ENCODE measurements at regions not wholly inside any gene's neighbourhood (a gene's known extent, or its start where the extent isn't known, plus 50 kb on each side); places are given as distances from the start of the nearest gene placed in this dataset.

GRCh38 chr16:85390511-85391174 lies 222.5 kb upstream of the GSE1 start:
- peak; percentile 61 for DNase-seq (ENCODE audit: low read depth)

DNA sequence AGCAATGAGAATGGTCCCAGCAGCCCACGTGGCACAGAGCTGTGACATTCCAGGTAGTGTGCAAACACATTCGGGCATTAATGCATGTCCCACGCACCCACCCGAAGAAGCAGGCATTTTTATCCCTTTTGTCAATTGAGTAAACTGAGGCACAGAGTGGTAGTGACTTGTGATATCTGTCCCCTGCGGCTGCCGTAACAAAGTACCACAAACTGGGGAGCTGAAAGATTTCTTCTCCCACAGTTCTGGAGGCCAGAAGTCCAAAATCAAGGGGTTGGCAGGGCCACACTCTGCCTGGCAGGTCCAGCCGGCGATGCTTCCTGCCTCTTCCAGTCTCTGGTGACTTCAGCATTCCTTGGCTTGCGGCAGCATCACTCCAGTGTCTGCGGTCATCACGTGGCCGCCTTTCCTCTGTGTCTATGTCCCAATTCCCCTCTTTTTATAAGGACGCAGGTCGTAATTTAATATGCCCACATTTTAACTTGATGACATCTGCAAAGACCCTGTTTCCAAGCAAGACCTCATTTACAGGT lies 221.9 kb upstream of the GSE1 start:
- no peak for DNase-seq (ENCODE audit: low read depth)

DNA sequence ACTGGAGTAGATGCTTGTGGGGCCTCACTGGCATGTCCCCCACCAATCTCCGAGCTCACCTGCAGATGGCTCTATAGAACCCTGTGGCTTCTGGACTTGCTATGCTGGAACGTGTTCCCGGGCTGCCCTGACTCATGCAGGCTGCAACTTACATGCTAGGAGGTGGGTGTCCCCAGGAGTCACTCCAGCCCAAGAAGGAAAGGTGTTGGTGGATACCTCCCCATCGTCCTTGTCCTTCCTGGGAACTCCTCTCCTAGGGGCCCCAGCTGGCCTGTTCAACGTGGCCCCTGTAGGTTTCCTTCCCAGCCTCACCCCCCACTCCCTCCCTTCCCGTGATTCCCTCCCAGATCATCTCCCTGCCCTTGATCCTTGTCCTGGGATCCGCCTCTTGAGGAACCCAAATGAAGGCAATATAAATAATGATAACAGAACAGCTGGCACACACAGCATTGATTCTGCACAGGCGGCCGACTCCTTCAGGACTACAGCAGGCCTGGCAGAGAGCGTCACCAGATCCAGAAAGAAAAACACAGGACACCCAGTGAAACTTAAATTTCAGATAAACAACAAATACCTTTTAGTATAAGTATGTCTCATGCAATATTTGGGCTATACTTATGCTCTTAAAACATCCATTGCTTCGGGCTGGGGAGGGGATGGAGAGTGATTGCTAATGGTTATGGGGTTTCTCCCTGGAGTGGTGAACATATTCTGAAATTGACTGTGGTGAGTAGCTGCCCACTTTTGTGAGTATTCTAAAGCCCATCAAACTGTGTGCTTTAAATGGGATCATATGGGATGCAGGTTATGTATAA lies 221.1 kb upstream of the GSE1 start:
- DNase-seq (ENCODE audit: low read depth): no peak

GRCh38 chr16:85392756-85393673 lies 220.1 kb upstream of the GSE1 start:
- no peak for DNase-seq (ENCODE audit: low read depth)

DNA sequence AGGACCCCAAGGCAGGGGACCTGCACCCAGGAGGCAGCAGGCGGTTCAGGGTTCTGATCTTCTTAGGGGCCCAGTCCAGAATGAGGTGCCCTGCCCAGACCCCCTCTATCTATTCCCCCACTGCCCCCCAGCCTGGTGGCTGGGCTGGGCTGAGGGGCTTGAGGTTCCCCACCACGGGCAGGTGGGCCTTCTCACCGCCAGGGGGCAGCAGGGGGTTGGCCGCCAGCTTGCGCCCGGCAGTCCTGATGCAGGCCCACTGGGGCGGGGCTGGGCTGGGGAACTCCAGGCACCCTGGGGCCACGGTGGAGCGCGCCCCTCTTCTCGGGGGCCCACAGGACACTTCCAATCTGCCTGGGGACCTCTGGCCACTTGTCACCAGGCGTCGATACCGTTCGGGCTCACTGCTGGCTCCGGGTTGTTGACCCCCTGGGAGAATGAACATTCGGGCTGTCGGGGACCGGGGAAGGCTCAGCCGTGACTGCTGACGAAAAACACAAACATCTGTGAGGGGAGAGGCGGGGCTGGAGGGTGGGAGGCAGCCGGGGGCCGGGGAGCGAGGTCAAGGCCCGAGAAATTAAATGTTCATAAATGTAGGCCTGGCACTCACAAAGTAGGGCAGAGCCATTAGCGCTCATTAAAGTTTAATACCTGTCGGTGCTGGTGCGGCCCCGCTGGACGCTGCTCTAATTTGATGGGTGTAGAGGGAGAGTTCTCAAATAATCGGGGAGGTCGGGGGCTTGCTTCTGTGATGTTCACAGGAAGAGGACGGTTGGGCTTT lies 219.3 kb upstream of the GSE1 start:
- DNase-seq (ENCODE audit: low read depth): no peak

DNA sequence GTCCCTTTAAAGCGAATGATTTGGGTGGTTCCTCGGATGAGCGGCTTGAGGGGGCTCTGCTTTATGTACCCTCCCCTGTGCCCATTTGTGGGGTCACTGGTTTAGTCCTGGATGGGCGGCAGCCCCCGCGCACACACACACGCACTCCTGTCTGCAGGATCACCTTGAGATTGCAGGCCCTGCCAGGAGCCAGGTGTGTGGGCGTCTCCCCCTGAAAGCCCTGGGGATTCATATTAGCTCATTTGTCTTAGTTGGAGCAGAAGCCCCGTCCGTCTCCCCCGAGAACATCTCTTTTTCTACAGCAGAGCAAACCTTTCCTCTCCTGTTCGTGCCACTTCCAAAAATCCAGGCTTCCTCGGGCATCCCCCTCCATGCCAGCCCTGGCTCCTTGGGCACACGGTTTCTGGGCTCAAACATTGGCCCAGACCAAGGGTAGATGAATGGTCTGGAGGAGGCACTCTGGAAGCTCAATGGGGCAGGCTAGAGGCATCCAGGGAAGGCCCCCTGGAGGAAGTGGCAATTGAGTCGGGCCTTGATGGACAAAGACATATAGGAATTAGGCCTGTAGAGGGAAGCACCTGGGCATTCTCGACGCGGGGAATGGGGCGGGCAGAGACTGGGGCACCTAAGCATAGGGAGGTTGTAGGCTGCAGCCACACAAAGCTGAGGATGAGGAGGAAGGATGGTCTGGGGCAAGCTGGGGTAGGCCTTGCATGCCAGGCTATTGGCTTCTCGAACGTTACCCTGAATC lies 218.5 kb upstream of the GSE1 start:
- DNase-seq (ENCODE audit: low read depth): no peak

DNA sequence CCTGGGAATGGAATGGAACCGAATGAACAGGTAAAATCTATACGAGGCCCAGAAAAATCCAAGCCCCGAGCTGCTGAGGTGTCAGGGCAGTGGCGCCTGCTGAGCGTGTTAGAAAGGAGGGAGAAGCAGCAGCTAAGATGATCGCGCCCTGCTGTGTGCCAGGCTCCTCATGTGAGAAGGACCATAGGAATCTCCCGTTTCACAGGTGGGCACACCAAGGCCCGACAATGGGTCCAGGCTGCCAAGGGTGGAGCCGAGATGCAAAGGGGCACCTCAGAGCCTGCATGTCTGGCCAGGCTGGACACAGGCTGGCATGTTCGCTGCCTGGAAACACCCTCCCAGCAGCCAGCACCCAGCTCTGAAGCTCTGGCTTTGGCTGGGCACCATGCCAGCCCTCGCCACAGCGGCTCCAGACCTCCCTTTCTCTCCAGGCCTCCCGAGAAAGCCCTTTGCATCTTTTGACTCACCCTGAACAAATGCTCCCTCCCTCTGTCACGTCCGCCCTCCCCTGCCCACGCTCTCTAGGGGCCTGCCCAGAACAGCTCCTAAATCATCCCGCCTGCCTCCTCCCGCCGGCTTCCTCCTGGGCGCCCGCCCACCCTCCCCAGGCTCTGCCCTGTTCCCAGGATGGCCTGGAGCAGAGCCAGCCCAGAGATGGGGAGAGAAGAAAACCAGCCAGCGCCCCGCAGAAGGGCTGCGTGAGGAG lies 217.8 kb upstream of the GSE1 start:
- DNase-seq (ENCODE audit: low read depth): peak; percentile 64

- DNase-seq (ENCODE audit: low read depth): no peak
These were observed 216.9 kb upstream of the GSE1 start for GRCh38 chr16:85395913-85396878.

DNA sequence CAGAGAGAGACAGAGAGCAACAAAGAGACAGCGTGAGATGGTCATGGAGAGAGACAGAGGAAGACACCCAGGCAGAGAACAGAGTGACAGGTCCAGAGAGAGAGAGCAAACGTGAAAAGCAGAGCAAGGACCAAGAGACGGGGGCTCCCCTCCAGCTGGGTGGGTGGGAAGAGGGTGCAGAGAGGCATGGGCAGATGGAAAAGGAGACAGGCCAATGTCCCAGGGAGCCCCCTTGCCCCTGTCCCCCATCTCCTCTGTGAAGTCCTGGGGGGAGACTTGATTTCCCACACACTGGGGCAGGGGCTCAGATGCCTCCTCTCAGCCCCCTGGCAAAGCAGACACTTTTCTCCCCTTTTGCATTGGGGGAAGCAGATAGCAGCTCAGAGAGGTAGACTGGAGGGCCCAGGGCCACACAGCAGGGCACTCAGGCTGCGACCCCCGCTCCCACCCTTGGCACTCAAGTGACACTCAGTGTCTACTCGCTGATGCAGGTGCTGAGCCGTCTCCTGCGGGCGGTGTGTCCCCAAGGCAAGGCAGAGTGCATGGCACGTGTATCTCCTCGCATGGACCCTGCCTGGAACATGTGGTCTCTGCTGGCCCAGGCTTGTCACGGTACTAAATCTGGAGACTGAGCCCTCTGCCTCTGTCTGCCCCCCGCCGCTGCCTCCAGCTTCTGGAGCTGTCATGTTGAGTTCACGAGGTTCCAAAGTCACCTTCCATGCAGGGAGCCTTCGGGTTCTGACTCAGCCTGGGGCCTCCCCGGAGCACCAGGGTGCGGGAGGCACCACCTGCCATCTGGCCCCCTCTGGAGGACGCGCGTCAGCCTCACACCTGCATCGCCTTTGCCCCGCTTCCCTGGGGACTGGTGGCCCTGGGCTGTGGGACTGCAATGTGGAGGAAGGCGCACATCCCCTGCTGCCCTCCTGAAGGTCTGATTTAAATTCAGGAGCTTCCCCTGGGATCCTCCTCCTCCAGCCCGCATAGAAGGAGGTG lies 215.9 kb upstream of the GSE1 start:
- no peak for DNase-seq (ENCODE audit: low read depth)

DNA sequence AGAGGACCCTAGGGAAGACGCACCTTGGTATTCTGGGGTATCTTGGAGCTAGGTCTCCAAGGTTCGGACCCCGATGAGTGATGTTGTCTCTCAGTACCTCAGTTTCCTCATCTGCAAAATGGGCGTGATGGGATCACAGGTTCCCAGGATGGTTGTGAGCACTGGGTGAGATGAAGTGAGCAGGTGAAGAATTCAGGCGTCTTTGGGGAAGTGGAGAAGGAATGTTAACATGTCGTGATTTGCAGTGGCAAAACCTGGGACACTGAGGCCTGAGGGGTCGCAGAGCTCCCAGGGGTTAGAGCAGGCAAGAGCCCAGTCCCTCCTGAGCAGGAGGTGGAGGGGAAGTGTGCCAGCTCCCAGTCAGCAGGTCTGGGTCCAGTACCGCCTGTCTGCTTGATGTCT lies 215.1 kb upstream of the GSE1 start:
- DNase-seq (ENCODE audit: low read depth): no peak

DNA sequence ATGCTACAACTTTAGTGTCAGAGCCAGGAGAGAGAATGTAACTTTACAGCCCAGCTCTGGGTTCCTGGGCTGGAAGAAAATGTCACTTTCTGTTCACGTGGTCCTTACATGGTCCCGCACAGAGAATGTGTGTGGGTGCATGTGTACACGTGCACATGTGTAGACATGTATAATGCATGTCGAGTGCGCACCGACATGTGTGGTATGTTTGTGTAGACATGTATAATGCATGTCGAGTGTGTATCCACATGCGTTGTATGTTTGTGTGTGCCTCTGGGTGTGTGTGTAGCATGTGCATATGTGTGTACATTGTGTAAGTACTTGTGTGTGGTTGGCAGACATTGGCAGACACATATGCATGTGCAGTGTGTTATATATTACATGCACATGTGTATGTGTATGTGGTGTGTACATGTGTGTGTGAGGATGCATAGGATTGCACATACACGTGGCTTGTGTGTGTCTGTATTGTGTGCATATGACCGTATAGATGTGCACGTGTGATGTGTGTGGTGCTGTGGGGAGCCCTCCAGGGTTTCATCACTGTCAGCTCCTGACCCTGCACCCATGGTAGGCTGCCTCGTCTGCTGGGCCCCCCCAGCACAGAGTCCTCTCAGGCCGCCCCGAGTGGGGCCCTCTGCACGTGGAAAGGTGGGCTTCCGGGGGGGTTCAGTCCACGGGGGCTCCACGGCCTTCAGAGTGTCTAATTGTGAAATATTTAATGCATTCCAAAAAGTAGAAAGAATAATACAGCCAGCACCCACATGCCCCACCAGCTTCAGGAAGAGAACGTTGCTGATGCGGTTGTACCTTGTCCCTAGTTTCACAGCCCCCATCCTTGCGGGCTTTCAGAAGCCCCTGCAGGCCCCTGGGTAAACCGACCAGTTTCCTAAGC lies 214.2 kb upstream of the GSE1 start:
- DNase-seq (ENCODE audit: low read depth): no peak

DNA sequence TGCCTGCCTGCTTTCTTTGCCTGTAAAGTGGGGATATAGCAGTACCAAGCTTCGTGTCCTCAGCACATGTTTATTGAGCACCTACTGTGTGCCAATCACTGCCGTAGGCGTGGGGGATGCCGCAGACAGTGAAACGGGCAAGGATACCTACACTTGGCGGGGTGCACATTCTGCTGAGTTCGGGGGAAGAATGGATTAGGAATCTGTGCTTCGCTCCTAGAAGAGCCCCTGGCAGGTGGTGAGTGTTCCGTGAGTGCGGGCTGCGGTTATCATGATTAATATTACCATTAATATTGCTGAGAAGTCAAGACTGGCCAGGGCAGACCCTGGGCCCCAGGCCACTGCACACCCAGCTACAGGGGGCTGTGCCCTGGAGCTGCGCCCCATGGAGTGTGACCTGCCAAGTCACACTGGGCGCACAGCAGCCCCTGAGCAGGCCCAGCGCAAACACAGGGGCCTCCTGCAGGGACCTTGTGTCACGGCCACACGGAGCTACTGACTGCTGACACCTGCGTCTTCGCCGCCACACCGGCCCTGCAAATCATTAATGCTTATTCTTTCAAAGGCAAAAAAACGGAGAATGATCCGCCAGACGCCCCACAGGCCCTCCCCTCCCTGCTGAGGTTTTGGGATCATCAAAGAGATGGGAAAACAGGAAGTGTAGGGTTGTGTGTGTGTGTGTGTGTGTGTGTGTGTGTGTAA lies 213.4 kb upstream of the GSE1 start:
- no peak for DNase-seq (ENCODE audit: low read depth)

GRCh38 chr16:85400305-85401205 lies 212.6 kb upstream of the GSE1 start:
- DNase-seq (ENCODE audit: low read depth): no peak

DNA sequence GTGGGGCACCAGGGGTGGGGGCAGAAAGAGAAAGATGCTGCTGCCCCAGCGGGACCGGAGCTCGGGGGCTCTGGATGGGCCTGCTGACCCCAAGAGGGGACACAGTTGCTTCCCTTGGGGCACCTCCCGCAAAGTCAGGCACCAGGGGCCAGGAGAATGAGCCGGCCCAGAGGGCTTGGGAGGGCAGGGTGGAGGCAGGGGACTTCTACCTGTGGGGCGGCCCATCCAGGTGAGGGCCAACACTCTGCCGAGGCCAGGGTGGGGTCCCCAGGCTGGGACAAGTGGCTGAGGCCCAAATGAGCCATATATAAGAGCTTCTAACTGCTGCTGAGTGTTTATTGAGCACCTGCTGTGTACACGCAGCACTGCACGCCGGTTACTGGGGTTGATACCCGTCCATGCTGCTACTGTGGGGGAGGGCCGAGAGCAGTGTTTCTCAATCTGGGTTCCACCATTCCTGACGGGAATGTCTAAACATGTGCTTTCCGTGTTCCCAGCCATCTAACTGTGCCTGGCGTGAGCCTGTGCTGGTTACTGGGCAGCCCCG lies 211.7 kb upstream of the GSE1 start:
- DNase-seq (ENCODE audit: low read depth): no peak

Measured in HS-5 (cell line).